ENCODE measurements at regions not wholly inside any gene's neighbourhood (a gene's known extent, or its start where the extent isn't known, plus 50 kb on each side); places are given as distances from the start of the nearest gene placed in this dataset.

DNA sequence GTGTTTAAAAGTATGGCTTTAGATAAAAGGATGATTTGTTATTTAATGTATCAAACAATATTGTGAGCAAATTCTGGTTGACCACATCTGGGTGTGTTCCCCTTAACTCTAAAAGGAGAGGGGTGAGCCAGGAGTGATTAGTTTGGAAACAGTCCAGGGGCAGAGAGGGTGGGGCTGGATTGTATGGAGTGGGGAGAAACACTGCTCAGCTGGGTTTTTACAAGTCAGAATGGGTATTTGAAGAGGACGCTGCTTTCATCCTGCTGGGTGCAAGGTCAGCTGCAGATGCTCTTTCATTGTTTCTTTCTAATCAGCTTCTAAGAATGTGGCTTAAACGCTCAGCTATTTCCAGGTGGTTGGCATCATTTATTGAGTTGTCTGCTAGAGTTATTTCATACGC lies 82.8 kb upstream of the LIMCH1 start:
- intact Hi-C loops (cut with micrococcal nuclease) = no loop called here

DNA sequence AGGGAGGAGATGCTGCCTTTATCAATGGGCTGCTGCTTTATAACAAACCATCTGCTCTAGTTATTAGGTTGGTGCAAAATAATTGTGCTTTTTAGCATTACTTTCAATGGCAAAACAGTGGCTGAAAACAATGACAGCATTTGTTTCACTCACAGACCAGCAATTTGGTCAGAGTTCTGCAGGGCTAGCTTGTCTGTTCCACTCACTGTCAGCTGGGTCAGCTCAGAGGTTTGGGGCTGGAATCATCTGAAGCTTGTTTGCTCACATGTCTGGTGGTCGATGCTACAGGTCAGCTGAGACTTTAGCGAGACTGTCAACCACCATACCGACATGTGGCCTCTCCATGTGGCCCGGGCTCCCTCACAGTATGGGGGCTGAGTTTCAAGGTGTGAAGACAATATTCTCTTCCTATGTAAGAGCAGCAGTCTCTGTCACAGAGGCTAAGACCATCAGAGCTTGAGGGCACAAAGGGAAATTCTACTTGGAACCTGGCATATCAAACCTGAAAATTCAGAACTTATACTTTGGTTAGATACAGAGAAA lies 81.3 kb upstream of the LIMCH1 start:
- intact Hi-C loops (cut with micrococcal nuclease) = no loop called here

DNA sequence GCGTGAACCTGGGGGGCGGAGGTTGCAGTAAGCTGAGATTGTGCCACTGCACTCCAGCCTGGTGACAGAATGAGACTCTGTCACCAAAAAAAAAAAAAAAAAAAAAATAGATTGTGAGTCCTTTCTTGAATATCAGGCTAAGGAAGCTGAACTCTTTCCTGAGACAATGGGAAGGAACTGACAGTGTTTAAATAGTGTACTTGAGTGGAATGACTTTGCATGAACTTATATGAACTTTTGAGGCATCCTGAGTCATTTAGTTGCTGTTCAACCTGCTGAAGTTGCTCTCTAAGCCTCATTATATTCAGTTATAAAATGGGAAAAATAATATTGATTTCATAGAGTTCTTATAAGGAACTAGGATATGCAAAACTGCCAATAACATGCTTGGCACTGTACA lies 79.3 kb upstream of the LIMCH1 start:
- intact Hi-C loops (cut with micrococcal nuclease) = no loop called here

DNA sequence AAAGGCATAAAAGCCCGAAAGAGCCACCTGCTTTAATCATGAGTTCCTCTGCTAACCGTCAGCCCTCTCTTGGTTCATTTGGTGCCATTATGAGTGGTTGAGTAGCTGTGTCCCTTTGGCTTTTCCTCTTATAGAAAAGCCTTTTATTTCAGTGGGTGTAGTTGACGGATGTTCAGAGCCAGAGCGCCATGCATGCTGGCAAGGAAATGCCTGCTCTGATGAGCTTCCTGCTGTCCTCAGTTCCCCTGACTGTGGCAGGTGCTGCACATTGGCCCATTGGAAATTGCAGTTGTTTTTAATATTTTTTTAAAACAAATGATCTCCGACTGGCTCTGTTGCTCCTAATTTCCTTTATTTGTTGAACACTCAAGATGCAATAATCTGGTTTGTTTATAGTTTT lies 77.3 kb upstream of the LIMCH1 start:
- intact Hi-C loops (cut with micrococcal nuclease) = no loop called here

DNA sequence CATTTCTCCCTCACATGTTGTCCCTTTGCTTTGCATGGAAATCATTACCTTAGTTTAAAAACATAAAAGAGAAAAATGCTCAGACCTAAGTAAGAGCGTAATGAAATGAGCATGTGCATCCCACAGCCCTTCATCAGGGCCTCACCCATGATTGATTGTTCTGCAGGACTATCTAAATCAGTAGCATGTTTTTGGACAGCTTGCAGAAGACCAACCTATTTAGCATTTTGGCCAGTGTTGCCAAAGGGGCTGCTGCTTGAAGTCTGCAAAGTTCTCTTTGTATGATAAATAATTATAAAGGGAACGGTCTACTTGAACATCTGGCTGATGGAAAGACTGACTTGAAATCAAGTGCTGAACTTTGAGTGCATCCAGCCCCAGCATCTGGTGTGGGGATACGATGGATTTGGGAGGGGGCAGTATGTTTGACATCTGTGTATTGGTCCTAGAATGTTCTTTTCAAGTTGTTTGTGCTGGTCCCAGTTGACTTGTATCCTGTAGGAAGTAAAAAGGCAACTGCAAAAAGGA lies 76.1 kb upstream of the LIMCH1 start:
- intact Hi-C loops (cut with micrococcal nuclease) = no loop called here

DNA sequence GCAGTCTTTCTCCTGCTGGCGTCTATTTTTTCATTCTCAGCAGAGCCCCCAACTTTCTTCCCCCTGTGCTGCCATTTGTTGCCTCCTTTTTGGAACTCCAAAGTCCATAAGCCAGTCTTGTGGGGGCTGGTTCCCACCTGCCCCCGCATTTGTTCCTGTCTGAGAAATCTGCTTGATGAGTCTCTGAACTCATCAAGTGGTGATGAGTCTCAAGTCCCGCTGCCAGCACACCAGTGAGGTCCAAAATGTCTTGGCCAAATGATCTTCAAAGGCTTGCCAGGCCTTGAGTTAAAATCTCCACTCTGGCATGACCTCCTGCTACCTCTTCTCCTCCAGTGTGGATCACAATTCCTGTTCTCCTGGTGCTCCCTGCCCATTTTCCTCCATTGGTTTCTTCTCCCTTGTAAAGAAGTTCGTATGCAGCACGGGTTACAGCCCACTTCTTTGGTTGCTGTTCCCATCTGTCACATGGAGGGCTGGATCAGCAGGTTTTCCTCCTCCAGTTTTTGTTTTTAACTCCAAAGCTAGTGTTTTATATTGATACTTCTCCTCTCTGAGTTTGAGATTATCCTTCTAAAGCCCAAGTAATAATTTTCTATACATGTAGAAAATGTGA lies 72.7 kb upstream of the LIMCH1 start:
- intact Hi-C loops (cut with micrococcal nuclease) = no loop called here

DNA sequence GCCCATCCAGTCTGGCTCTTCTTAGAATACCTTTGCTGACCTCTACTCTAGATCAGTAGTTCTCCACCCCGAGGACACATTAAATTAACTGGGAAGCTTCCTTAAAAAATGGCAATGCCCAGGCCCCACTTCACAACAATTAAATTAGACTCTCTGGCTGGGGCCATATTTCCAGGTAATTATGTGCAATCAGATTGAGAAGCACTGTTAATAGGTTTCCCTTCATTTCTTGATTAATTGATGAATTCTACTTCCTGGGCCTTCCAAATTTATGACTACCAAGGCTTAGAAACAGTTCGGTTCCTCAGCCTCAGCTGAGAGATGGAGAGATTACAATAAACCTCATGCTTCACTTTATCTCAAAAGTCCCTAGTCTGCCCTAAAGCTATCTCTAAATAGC lies 71.7 kb upstream of the LIMCH1 start:
- intact Hi-C loops (cut with micrococcal nuclease) = no loop called here

DNA sequence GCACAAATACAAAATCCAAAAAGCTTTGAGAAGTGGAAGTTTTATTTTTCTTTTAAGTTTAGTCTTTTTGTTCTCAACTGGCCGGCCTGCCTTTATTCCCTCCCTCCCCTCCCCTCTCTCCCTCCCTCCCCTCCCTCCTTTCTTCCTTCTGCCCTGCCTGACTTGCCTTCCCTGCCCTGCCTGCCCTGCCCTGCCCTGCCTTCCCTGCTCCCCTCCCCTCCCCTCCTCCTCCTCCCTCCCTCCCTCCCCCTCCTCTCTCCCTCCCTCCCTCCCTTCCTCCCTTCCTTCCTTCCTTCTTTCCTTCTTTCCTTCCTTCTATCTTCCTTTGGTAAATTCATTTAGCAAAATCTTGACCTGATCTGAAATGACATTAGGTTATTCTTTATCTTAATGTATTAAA lies 69.8 kb upstream of the LIMCH1 start:
- intact Hi-C loops (cut with micrococcal nuclease) = no loop called here

DNA sequence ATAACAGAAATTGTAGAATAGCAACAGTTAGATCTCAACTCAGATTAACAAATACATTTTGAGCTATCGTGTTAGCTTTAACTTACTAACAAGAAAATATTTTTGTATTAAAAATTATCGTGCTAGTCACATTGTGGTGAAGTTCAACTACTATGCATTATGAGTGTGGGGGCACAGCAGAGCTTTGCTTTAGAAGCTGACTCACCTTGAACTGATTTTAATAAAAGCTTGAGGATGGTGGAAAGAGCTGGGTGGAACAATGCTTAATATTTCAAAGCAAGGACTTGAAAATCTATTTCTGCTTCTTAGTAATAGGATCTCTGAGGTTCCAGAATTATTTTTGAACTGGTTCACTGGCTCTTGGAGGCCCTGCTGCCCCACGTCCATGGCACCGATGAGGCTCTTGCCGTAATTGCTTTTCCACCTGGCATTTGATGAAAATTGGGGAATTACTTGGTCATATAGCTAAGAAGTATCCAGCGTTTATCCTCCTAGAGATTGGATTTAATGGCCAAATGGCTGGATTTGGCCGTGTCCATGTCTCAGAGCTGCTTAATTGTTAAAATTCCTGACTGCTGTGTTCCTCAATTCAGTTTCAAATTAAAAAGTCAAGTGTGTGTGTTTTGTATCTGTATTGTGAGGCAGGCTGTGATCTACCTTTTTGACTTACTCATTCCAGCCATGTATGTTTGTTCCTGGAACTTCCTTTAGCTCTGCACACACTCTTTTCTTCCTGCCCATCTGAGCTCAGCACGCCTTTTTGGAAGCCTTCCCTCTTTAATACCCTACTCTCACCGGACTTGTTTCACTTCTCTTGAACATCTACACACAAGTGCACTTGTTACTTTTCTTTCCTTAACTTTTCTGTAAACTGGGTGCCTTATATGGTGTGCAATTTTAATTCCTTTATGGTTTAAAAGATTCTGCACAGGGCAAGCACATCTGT lies 66.6 kb upstream of the LIMCH1 start:
- intact Hi-C loops (cut with micrococcal nuclease) = no loop called here

DNA sequence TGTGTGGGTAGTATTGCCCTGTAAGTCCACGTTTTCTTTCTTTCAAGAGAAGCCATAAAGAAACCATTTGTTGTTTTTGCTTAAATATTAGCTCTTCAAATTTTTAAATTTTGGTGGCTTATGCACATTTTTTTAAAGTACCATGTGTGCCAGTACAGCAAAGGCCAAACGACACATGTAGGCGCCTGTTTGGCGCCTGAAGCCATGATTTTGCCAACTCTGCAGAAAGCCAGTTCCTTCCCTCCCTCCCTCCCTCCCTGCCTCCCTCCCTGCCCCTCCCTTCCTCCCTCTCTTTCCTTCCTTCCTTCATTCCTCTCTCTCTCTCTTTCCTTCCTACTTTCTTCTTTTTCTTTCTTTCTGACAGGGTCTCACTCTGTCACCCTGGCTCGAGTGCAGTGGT lies 65.9 kb upstream of the LIMCH1 start:
- intact Hi-C loops (cut with micrococcal nuclease) = no loop called here

DNA sequence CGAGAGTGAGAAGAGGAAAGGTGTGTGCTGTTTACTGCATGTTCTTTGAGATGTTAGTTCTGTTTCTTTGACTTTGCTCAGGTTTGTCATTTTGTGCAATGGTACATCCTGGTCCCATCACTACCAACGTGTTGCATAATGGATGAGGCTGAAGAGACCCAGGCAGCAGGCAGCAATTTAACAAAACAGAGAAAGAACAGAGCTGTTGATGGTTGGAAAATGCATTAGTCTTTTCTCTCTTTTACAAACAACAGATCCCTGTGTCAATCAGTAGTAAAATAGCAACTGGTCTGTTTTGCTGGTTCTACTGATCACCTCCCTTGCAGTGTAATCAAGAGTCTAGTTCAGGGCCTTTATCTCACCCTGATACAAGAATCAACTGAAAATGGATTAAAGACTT lies 64.8 kb upstream of the LIMCH1 start:
- intact Hi-C loops (cut with micrococcal nuclease) = no loop called here

DNA sequence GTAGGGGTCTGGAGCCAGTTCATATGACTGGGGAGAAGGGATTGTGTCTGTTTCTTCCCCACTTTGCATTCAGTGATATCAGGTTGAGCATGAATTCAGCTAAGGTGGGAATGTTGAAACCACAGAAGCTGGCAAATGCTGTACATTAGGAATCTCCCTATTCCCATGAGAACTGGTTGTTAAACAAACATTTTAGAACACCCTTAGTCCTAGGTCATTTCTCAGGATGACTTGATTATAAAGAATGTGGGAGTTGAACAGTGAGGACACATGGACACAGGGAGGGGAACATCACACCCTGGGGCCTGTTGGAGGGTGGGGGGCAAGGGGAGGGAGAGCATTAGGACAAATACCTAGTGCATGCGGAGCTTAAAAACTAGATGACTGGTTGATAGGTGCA lies 62.6 kb upstream of the LIMCH1 start:
- intact Hi-C loops (cut with micrococcal nuclease) = no loop called here

DNA sequence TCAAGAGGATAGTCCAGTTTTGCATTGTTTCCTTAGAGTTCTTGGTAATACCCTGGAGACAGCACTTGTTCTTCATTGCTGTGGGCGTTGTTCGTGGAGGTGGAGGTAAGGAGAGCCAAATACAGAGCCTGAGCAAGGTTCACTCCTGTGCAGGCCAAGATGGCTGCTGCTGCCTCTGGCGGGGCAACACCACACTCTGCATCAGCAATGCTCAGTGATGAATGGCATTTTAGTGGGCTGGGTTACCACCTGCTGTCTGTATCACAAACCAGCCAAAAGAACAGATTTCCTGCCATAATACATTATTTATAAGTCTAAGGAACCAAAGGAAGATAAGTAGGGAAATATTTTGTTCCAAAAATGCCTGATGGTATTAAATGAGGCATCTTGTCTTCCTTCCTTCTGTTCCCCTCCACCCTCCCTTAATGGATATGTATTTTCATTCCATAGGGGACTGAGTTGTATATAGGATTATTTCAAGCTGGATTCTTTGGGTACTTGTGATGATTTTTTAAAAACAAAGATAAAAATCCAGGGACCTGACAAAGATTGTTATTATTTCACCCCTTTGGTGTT lies 61.6 kb upstream of the LIMCH1 start:
- intact Hi-C loops (cut with micrococcal nuclease) = no loop called here

DNA sequence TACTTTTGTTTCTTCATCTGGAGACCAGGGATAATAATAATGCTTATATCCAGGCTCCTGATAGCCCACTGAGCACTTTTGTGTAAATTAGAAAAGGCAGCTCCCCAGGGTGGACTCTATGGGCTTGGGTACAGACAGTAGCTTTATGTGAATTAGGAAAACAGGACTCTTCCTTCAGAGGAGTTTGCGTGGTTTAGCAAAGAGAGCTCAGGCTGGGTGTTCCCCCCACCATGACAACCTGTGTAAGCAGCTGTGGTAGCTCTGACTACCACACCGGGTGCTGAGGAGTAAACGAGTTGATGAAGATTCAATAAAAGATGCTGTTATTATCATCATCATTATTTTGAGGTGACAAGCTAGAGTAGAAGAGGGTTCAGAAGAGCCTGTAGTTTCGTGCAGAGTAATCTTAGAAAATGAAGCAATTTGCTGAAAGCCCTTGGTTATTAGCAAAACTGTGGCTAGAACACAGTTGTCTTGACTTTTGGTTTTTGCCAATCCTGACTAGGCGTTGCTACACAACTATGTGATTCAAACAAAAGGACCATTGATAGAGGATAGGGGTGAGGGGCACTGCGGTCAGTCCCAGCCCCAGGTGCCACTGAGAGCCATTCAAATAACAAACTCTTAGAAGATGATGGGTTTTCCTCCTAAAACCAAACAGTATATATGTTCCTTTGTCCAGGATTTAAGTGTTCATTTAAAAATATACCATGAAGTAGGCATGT lies 60.6 kb upstream of the LIMCH1 start:
- intact Hi-C loops (cut with micrococcal nuclease) = no loop called here

DNA sequence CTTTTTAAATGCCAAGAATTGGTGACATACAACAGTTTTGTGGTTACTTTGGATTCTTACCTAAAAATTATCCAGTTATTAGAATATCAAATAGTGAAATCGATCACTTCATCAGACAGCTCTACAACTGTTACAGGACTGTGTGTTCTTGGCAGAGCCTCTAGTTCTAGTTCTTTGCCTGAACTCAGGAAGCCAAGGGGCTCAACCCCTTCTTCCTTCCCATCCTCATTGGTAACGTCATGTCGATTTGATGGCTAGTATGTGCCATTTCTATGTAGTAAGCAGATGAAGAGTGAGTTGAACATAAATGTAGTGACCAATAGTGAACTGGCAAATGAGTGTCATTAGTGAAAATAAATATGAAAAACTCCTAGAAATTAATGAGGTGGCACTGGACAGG lies 59.4 kb upstream of the LIMCH1 start:
- intact Hi-C loops (cut with micrococcal nuclease) = no loop called here

DNA sequence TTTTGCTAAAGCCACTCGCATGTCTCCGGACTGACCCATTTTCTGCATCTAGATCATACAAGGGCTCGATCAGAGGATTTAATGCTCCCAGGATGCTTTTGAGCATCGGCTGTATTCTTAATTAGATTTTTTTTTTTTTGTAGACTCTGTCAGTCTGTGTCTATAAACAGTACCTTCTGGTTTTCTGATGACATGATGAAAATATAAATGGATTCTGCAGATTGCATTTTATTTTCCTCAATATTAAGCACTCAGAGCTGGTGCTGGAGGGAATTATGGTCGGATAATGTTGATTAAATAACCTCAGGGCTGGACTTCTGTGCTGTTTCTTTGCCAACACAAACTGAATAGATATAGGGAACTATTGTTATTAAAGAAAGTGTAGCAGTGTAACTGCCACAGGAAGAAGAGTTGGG lies 57.1 kb upstream of the LIMCH1 start:
- intact Hi-C loops (cut with micrococcal nuclease) = no loop called here

DNA sequence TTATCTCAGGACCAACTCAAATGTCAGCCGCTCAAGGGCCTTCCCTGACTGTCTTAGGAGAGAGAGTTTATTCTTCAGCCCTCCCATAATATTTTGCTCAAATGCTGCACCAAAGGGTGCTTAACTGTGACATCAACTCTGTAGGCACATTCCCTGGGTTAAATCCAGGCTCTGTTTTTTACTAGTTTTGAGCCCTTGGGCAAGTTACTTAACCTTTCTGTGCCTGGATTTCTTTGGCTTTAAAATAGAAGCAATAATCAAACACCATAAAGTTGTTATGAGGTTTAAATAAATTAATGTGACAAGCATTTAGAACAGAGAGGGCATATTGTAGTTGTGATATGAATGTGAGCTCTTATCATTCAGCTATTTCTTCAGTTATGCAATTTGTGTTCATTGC lies 54.2 kb upstream of the LIMCH1 start:
- intact Hi-C loops (cut with micrococcal nuclease) = no loop called here

DNA sequence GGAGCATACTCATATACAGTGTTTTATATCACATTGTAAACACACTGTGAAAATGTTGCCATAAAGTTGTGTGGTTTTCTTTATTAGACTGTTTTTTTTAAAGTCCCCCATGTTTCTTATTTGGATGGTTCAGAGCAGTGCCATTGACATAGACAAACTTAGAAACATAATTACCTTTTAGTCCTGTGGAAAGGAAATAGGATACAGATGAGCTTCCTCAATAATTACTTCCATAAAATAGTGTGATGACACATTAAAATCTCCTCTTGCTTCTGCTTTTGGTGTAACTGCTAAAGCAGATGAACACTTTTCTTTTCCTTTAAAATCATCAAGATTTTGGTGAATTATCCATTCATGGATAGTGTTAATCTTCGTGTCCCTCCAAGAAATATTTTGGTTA lies 52.9 kb upstream of the LIMCH1 start:
- intact Hi-C loops (cut with micrococcal nuclease) = no loop called here

DNA sequence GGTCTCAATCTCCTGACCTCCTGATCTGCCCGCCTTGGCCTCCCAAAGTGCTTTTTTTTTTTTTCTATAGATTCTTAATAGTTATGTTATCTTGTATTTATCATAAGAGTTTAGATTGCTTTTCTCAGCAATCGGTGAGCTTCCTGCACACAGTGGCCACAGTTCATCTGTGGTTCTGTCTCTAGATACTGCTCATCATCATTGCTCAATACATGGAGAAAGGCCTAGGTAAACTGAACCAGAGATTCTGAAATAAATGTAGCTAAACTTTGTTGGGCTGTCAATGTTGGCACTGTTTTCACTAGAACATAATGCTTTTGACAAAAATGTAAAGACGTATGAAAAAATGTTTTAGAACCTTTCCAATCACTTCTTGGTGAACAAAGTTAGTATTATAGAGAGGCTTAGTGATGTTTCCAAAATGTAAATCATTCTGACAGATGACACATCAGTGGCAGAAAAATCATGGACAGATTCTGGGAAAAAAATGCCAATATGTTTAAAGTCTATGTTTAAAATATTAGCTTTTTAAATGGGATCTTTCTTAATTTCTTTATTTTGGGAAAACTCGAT lies 50.0 kb upstream of the LIMCH1 start:
- intact Hi-C loops (cut with micrococcal nuclease) = no loop called here
